GM19438 (cell line): ENCODE measurements at regions not wholly inside any gene's neighbourhood (a gene's known extent, or its start where the extent isn't known, plus 50 kb on each side); places are given as distances from the start of the nearest gene placed in this dataset.
"Not testable (repeated sequence)": the region's sequence is repeated elsewhere in the genome, so short reads cannot be mapped to it uniquely, and the experiment has no call there.

Experiments
- ATAC-seq: cut with Tn5 transposase; IDR thresholded peaks from one replicate; pipeline ENCODE4 v1.9.1; 2021; ENCODE audit warnings: low read depth; ENCODE audit not compliant: unreplicated experiment

GRCh38 chr4:159029481-159029880 lies 73.4 kb upstream of the RAPGEF2 start:
- ATAC-seq = no peak

- not testable (repeated sequence) for ATAC-seq
Measured at GRCh38 chr4:159030297-159030696, 72.6 kb upstream of the RAPGEF2 start.

DNA sequence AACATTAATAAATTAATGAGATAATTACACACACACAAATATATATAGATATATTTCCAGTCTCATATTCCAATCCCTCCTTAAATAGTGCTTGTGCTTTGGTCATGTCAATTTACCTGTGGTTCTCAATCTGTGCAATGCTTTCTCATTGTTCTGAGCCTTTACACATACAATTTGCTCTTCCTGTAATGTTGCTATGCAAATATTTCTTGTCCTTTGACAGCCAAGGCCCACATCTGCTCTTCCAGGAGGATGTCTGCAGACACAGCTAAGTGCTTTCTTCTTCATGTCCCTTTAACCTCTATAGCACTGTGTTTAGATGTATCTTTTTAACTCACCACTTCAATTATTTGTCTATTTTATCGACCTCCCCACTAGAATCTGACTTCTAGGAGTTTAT lies 67.3 kb upstream of the RAPGEF2 start:
- ATAC-seq = peak; percentile 81

GRCh38 chr4:159038536-159038935 lies 64.3 kb upstream of the RAPGEF2 start:
- ATAC-seq = no peak

- ATAC-seq = no peak
Measured at GRCh38 chr4:159041054-159042034, 61.5 kb upstream of the RAPGEF2 start.

DNA sequence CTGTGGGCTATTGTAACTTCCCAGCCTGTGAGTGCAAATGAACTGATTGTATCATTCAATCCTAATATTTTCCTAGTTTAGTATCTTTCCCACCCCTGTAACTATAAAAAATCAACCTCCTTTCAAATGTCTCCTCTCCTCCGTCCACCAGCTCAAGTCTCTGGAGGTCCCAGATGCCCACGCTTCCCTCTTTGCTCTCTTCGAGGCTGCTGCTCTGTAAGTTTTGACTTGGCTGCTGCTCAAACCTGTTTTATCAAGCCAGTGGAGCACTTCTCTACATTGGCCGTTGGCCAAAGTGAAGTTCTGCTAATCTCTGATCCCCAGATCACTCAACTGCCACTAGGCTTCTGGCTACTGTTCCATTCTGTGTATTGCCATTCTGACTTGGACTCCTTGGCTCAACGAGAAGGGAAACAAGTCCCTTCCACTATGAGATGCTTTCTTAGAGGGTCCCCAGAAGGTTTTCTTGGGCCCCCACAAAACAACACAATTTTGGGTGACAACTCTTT lies 60.7 kb upstream of the RAPGEF2 start:
- no peak for ATAC-seq

DNA sequence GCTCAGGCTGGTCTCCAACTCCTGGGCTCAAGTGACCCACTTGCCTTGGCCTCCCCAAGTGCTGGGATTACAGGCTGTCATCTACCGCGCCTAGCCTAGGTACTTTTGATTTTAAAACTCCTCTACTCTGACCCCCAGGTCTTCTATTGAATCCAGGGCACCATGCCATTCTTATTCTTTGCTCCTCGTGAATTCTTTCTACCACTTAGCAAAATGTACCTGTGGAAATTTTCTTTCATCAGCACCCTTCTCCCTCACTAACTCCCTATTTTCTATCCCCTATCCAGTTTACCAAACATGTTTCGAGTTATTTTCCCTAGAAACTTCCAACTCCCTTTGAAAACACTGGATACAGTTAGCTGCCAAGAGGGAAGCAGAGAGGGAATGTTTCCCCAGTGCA lies 60.0 kb upstream of the RAPGEF2 start:
- no peak for ATAC-seq

DNA sequence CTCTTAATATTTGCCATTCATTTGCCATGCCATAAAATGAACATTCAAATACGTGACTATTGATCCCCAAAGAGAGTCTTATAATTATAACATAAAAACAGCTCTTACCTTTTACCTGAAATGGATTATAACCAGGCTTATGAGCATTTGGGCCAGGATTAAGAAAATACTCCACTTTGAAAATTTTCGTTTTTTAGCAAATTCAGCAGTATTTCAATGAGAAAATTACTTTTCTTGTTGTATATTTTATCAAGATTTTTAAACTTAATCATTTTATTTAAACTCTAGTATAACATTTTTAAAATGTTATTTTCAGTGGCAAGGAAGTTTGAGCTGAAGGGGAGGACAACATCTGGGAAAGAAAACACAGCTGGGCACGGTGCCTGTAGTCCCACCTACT lies 59.0 kb upstream of the RAPGEF2 start:
- ATAC-seq = no peak

GRCh38 chr4:159045321-159045720 lies 57.6 kb upstream of the RAPGEF2 start:
- no peak for ATAC-seq

DNA sequence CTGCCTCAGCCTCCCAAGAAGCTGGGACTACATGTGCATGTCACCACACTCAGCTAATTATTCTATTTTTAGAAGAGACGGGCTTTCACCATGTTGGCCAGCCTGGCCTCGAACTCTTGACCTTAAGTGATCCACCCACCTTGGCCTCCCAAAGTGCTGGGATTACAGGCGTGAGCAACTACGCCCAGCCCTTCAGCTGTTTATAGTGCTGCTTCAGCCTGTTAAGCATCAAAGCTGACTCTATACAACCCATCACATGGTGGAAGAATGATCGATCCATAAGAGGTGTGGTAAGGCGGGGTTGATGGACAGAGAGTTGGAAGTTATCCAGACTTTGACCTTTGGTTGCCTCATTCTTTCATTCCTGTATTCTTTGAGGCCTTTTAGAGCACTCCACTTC lies 56.2 kb upstream of the RAPGEF2 start:
- no peak for ATAC-seq

- ATAC-seq = no peak
Measured at GRCh38 chr4:159047478-159048165, 55.3 kb upstream of the RAPGEF2 start.

DNA sequence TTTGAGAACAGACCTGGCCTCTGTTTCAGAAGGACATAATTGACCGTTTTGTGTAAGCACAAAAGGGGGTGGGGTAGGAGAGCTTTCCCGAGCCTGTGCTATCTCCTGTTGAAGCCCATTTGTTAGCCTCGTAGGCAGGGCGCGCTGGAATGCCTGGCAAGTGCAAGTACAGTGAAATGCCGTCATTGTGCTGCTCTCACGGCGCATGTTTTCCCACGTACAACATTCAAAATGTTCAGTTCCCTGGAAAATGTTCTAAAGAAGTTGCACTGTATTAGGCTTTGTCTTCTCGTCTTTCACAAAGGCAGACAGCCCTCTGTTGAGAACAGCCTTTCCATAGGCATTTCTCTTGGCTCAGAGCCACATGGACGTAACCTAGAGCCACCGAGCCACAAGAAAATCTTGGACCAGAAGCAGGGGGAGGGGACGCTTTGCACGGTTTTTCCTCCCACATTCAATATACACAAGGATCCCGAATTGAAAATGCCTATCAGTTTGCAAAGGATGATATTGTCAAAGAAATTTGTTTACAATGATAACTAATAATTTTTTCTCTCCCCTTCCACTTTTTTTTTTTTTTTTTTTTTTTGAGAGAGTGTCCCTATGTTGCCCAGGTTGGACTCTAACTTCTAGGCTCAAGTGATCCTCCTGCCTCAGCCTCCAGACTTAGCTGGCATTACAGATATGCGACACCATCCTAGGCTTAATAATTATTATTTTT lies 54.6 kb upstream of the RAPGEF2 start:
- no peak for ATAC-seq

DNA sequence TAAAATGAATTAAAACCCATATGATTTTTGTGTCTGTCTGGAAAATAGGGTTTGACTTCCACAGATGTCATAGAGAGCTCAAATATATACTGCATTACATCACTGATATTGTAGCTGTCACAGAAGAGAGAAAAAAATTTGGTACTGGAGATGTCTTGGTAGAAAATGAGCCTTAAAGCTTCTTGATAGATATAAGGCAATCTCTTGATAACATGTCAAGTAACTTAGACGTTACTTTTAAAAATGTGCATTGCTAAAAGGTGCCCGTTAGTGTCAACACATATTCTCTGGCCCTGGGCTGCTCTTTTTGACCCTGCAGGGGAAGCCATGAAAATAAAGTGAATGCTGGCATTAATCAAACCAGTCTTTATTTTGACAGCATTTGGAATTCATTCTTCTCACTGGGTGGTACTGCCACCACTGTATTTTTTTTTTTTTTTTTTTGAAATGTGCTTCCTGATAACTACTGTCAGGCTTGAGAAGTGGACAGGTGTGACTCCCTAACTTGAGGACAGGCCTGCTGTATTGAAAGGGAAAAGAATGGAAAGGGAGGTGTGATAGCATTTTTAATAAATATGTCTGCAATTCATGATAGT lies 53.0 kb upstream of the RAPGEF2 start:
- ATAC-seq = no peak

DNA sequence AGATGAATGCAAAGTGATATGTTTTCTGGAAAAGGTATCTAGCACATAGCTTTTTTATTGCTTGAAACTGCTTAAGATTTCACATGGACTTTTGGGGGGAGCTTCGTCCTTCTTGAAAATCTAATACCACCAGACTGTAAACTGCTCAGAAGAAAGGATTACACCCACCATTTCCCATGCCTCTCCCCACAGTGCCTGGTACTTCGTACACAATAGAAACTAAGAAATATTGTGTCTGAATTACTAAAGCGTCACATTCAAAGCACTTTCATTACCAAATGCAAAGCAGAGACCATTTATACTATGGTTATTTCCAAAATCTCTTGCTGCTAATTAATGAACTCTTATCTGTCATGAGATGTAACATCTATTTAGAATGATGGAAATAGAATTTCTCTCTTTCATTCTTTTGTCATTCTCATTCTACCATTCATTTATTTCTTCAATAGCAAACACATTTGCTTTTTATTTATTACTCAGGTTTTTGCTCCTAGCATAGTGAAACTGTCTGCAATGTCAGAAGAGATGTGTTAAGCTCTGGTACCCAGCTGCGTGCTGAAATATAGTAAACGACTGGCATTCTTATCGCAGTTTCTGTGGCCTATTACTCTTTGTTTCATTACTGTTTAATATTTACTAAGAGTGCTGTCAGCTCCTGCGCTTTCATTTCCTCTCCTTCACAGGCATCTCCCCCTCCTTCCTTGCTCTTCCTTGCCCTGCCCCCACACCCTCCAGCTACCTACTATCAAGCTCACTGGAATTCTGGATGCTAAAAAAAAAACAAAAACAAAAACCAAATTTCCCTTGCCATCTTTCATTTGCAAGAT lies 51.4 kb upstream of the RAPGEF2 start:
- peak; percentile 86 for ATAC-seq

- ATAC-seq = peak; percentile 44
Measured at GRCh38 chr4:159052315-159052714, 50.6 kb upstream of the RAPGEF2 start.
